H1 (cell line): ENCODE measurements at regions not wholly inside any gene's neighbourhood (a gene's known extent, or its start where the extent isn't known, plus 50 kb on each side); places are given as distances from the start of the nearest gene placed in this dataset.

ENCODE experiments used
- CTCF ChIA-PET: fragments of 300-600 bp; sonication (Branson Sonifier 250); formaldehyde crosslinking; loops from one replicate; lab custom pipeline; 2021; ENCODE audit not compliant: partially characterized antibody; lab: Charles Lee
- POLR2A ChIA-PET: fragments of 300-600 bp; sonication (Branson Sonifier 250); formaldehyde crosslinking; loops from one replicate; lab custom pipeline; 2021; ENCODE audit warnings: inconsistent platforms; ENCODE audit not compliant: partially characterized antibody; lab: Charles Lee
- DNase-seq, 2 experiments: peaks; one replicate each; pipeline versions ENCODE4 v3.0.0 to v3.0.0-alpha.2; 2010 to 2022; ENCODE audit warnings: low spot score in 2 of 2, low read depth in 1 of 2, mixed read lengths in 1 of 2
- FAIRE-seq: peaks from 2 replicates; lab custom pipeline; 2011; peaks lifted over from hg19 to GRCh38; lab: Jason Lieb, UNC
- H2AFZ ChIP-seq: 2 replicates; pipeline ENCODE4 v1.8.1; 2012; ENCODE audit warnings: low read length, inconsistent platforms
- H2AK5ac ChIP-seq: 2 replicates; pipeline ENCODE4 v1.6.1; 2013; ENCODE audit warnings: low read depth, low read length
- H2BK120ac ChIP-seq: replicated peaks from 2 replicates; pipeline ENCODE3; 2013; ENCODE audit warnings: low read depth, low read length, inconsistent platforms
- H2BK12ac ChIP-seq: 2 replicates; pipeline ENCODE4 v1.6.1; 2013; ENCODE audit warnings: low read depth, low read length
- H2BK15ac ChIP-seq: 2 replicates; pipeline ENCODE4 v1.6.1; 2013; ENCODE audit warnings: low read length
- H2BK20ac ChIP-seq: 2 replicates; pipeline ENCODE4 v1.6.1; 2013; ENCODE audit warnings: low read length
- H2BK5ac ChIP-seq: 2 replicates; pipeline ENCODE4 v1.6.1; 2013; ENCODE audit warnings: low read depth, low read length
- H3K14ac ChIP-seq: 2 replicates; pipeline ENCODE4 v1.6.1; 2013; ENCODE audit warnings: inconsistent platforms; ENCODE audit not compliant: insufficient read length
- H3K18ac ChIP-seq: 2 replicates; pipeline ENCODE4 v1.6.1; 2013; ENCODE audit warnings: low read length; ENCODE audit errors: extremely low read depth
- H3K23ac ChIP-seq: 2 replicates; pipeline ENCODE4 v1.6.1; 2013; ENCODE audit warnings: inconsistent platforms; ENCODE audit not compliant: insufficient read length
- H3K23me2 ChIP-seq: 2 replicates; pipeline ENCODE4 v1.6.1; 2013; ENCODE audit warnings: low read depth, low read length
- H3K27ac ChIP-seq: 2 replicates; pipeline ENCODE4 v1.6.1; 2011; ENCODE audit warnings: low read depth, low read length, inconsistent platforms
- H3K27me3 ChIP-seq, 4 experiments: replicated peaks in 1 of 4; 1 replicate in 1 of 4; 2 replicates in 3 of 4; pipeline versions ENCODE4 v1.6.1 to v1.8.1; 2011 to 2013; ENCODE audit warnings: low read length in 3 of 4, mild to moderate bottlenecking in 3 of 4, inconsistent platforms in 2 of 4, mixed read lengths in 2 of 4, moderate library complexity in 1 of 4; ENCODE audit not compliant: control insufficient read depth in 3 of 4, insufficient read depth in 3 of 4; ENCODE audit errors: extremely low read depth in 1 of 4
- H3K36me3 ChIP-seq, 4 experiments: 2 replicates each; pipeline versions ENCODE4 v1.6.1 to v1.8.1; 2011 to 2013; ENCODE audit warnings: mild to moderate bottlenecking in 4 of 4, low read length in 3 of 4, moderate library complexity in 2 of 4, control low read depth in 1 of 4, inconsistent platforms in 1 of 4; ENCODE audit not compliant: insufficient read depth in 4 of 4, control insufficient read depth in 2 of 4
- H3K4ac ChIP-seq: replicated peaks from 2 replicates; pipeline ENCODE3; 2013; ENCODE audit warnings: low read length, low read depth, mixed read lengths, inconsistent platforms; ENCODE audit not compliant: insufficient read length
- H3K4me1 ChIP-seq, 4 experiments: replicated peaks in 1 of 4; 1 replicate in 1 of 4; 2 replicates in 3 of 4; pipeline versions ENCODE4 v1.6.1 to v1.8.1; 2011 to 2013; ENCODE audit warnings: low read length in 3 of 4, inconsistent platforms in 2 of 4, mixed read lengths in 1 of 4; ENCODE audit not compliant: insufficient read depth in 4 of 4, control insufficient read depth in 3 of 4
- H3K4me2 ChIP-seq, 2 experiments: 2 replicates each; pipeline versions ENCODE4 v1.6.1 to v1.8.1; 2011 to 2013; ENCODE audit warnings: low read depth in 2 of 2, low read length in 2 of 2, control low read depth in 1 of 2, inconsistent platforms in 1 of 2, mild to moderate bottlenecking in 1 of 2; ENCODE audit not compliant: insufficient read depth in 1 of 2
- H3K4me3 ChIP-seq, 4 experiments: fragments of 200-600, 300-600 bp in 1 of 4; sonication (generic), shearing (Covaris generic), sonication (Bioruptor Twin) in 1 of 4; 2 replicates each; pipeline versions ENCODE4 v1.5.1 to v1.8.1; 2011 to 2016; ENCODE audit warnings: low read length in 4 of 4, low read depth in 3 of 4, control low read depth in 2 of 4, inconsistent platforms in 2 of 4, mild to moderate bottlenecking in 2 of 4, mixed read lengths in 1 of 4, moderate library complexity in 1 of 4; ENCODE audit not compliant: insufficient read depth in 2 of 4; ENCODE audit errors: extremely low read depth in 1 of 4
- H3K56ac ChIP-seq: replicated peaks from 2 replicates; pipeline ENCODE3; 2013; ENCODE audit warnings: low read depth, mild to moderate bottlenecking, mixed read lengths, low read length, inconsistent platforms; ENCODE audit not compliant: insufficient read length
- H3K79me1 ChIP-seq: 2 replicates; pipeline ENCODE4 v1.6.1; 2013; ENCODE audit warnings: low read depth, low read length, control low read depth
- H3K79me2 ChIP-seq, 2 experiments: 2 replicates each; pipeline versions ENCODE4 v1.6.1 to v1.8.1; 2012 to 2013; ENCODE audit warnings: low read length in 2 of 2, mild to moderate bottlenecking in 2 of 2, inconsistent platforms in 1 of 2; ENCODE audit not compliant: insufficient read depth in 2 of 2, control insufficient read depth in 1 of 2
- H3K9ac ChIP-seq, 4 experiments: replicated peaks in 1 of 4; 1 replicate in 1 of 4; 2 replicates in 3 of 4; pipeline versions ENCODE4 v1.6.1 to v1.8.1; 2011 to 2013; ENCODE audit warnings: low read depth in 3 of 4, low read length in 3 of 4, control low read depth in 2 of 4, mild to moderate bottlenecking in 2 of 4, moderate library complexity in 2 of 4, inconsistent platforms in 1 of 4; ENCODE audit errors: extremely low read depth in 1 of 4
- H3K9me3 ChIP-seq, 2 experiments: 2 replicates each; pipeline versions ENCODE4 v1.6.1 to v1.8.1; 2012 to 2013; ENCODE audit warnings: mild to moderate bottlenecking in 2 of 2, moderate library complexity in 2 of 2, control low read depth in 1 of 2, inconsistent platforms in 1 of 2, low read depth in 1 of 2, low read length in 1 of 2, mixed read lengths in 1 of 2; ENCODE audit not compliant: insufficient read depth in 2 of 2
- H4K20me1 ChIP-seq, 2 experiments: replicated peaks in 1 of 2; 2 replicates each; pipeline versions ENCODE3 to v1.8.1; 2011 to 2013; ENCODE audit warnings: inconsistent platforms in 2 of 2, low read length in 2 of 2, mild to moderate bottlenecking in 1 of 2; ENCODE audit not compliant: insufficient read depth in 2 of 2, control insufficient read depth in 1 of 2
- H4K5ac ChIP-seq: 2 replicates; pipeline ENCODE4 v1.6.1; 2013; ENCODE audit warnings: low read length, low read depth, mixed read lengths, inconsistent platforms; ENCODE audit not compliant: insufficient read length
- H4K8ac ChIP-seq: 2 replicates; pipeline ENCODE4 v1.8.0; 2013; ENCODE audit warnings: mild to moderate bottlenecking, moderate library complexity, low read length, inconsistent platforms; ENCODE audit not compliant: insufficient read depth; ENCODE audit errors: extremely low read depth
- H4K91ac ChIP-seq: replicated peaks from 2 replicates; pipeline ENCODE3; 2013; ENCODE audit warnings: low read length, mixed read lengths, inconsistent platforms; ENCODE audit not compliant: insufficient read length
- ATF3 ChIP-seq: IDR thresholded peaks from 2 replicates; pipeline ENCODE4 v1.6.1; 2011; ENCODE audit warnings: low read depth, mild to moderate bottlenecking, low read length; ENCODE audit not compliant: insufficient read depth
- CBX5 ChIP-seq: fragments of 300-800, 300-1000 bp; sonication (generic); IDR thresholded peaks from 2 replicates; pipeline ENCODE4 v1.7.1; 2016; ENCODE audit warnings: antibody characterized with exemption, low read length, low read depth
- E2F6 ChIP-seq: IDR thresholded peaks from 2 replicates; pipeline ENCODE4 v1.6.1; 2012; ENCODE audit warnings: inconsistent platforms
- EP300 ChIP-seq, 2 experiments: IDR thresholded peaks; 1 replicate in 1 of 2; 2 replicates in 1 of 2; pipeline ENCODE4 v1.6.1; 2011 to 2012; ENCODE audit warnings: low read depth in 2 of 2, low read length in 2 of 2, mild to moderate bottlenecking in 2 of 2, borderline replicate concordance in 1 of 2, inconsistent platforms in 1 of 2, moderate library complexity in 1 of 2
- NRF1 ChIP-seq: IDR thresholded peaks from 2 replicates; pipeline ENCODE4 v1.6.1; 2011; ENCODE audit warnings: mild to moderate bottlenecking, low read depth, low read length, improper control_type of control experiment
- PHF8 ChIP-seq: fragments of 200-600 bp; sonication (generic); conservative IDR thresholded peaks from 2 replicates; pipeline ENCODE4 v1.7.1; 2012; ENCODE audit warnings: low read depth, mild to moderate bottlenecking, inconsistent platforms, low read length, moderate library complexity
- POLR2A ChIP-seq, 2 experiments: IDR thresholded peaks; 1 replicate in 1 of 2; 2 replicates in 1 of 2; pipeline ENCODE4 v1.6.1; 2011; ENCODE audit warnings: low read depth in 2 of 2, low read length in 2 of 2, mild to moderate bottlenecking in 2 of 2; ENCODE audit errors: control extremely low read depth in 1 of 2
- RAD21 ChIP-seq, 2 experiments: IDR thresholded peaks in 1 of 2; conservative IDR thresholded peaks in 1 of 2; 2 replicates each; pipeline ENCODE4 v1.6.1; 2011; ENCODE audit warnings: low read depth in 2 of 2, low read length in 2 of 2, improper control_type of control experiment in 1 of 2, inconsistent platforms in 1 of 2, mild to moderate bottlenecking in 1 of 2, moderate library complexity in 1 of 2
- SIRT6 ChIP-seq: IDR thresholded peaks from one replicate; pipeline ENCODE4 v1.7.1; 2012; ENCODE audit warnings: low read length, inconsistent platforms
- SP1 ChIP-seq: IDR thresholded peaks from 2 replicates; pipeline ENCODE4 v1.6.1; 2011; ENCODE audit warnings: low read depth, low read length
- SP2 ChIP-seq: IDR thresholded peaks from 2 replicates; pipeline ENCODE4 v1.6.1; 2012; ENCODE audit warnings: mild to moderate bottlenecking, low read length, inconsistent platforms
- TAF1 ChIP-seq: IDR thresholded peaks from 2 replicates; pipeline ENCODE4 v1.6.1; 2011; ENCODE audit warnings: mild to moderate bottlenecking, low read depth, low read length
- USF2 ChIP-seq: IDR thresholded peaks from 2 replicates; pipeline ENCODE4 v1.6.1; 2011; ENCODE audit warnings: low read length, improper control_type of control experiment
- WGBS, 2 experiments: shearing (Covaris generic) in 1 of 2; methylation state at CpG; one replicate each; pipeline versions ENCODE4 v1.1.6 to v1.1.7; 2013 to 2015; ENCODE audit warnings: low lambda C conversion rate in 2 of 2, mixed read lengths in 2 of 2, inconsistent platforms in 1 of 2, low coverage in 1 of 2, missing lambda C conversion rate in 1 of 2; ENCODE audit not compliant: insufficient replicate concordance in 2 of 2, insufficient coverage in 1 of 2, insufficient read length in 1 of 2; ENCODE audit errors: extremely low coverage in 1 of 2, missing lambda C conversion rate in 1 of 2; 5-methylcytosine and 5-hydroxymethylcytosine counted together

- Histone ChIP-seq H3K9me3 (peaks cover 0 to 3% of the 10 kb centered on the region in 2 experiments; a peak in 1 of 4 replicates), H3K4ac (no peak overlapping the region), H3K4me3 (no peak overlapping the region), H3K56ac (no peak overlapping the region), H2AK5ac (no peak overlapping the region), H3K79me2 (no peaks in the 10 kb centered on the region), H3K27me3 (no peaks in the 10 kb centered on the region), H2BK5ac (no peak overlapping the region), H2BK120ac (no peak overlapping the region), H4K8ac (no peak overlapping the region), H3K23me2 (no peaks in the 10 kb centered on the region), H3K14ac (no peak overlapping the region), H2AFZ (no peak overlapping the region), H3K9ac (no peak overlapping the region), H2BK12ac (no peak overlapping the region), H3K79me1 (no peaks in the 10 kb centered on the region), H3K18ac (no peak overlapping the region), H4K20me1 (no peaks in the 10 kb centered on the region), H4K5ac (no peak overlapping the region), H2BK20ac (no peak overlapping the region), H3K27ac (no peak overlapping the region), H3K23ac (no peak overlapping the region), H3K4me1 (no peaks in the 10 kb centered on the region), H2BK15ac (no peak overlapping the region), H3K36me3 (no peaks in the 10 kb centered on the region), H4K91ac (no peak overlapping the region), H3K4me2 (no peak overlapping the region)
- no peak for FAIRE-seq
- 83% methylated on average over 2 of the region's 2 CpGs; no CpG with 5 or more reads in 1 of the 2 experiments for WGBS, 2 experiments
- POLR2A ChIA-PET: no interaction called here
- no peak for DNase-seq
- CTCF ChIA-PET: interaction anchor here (0.6 kb wide), 2 partner anchors 10 to 143 kb away, joined by 3 read pairs; no protein-coding TSS in a partner anchor
- TF ChIP-seq CBX5 (no peak), SIRT6 (no peak), USF2 (no peak), RAD21 (IDR thresholded peaks at IDR 0.05 in 1 of 2, conservative IDR thresholded peaks at IDR 0.05 in 1 of 2; ENCODE audit: low read depth in 2 of 2, low read length in 2 of 2) (no peak), SP2 (no peak), EP300 (IDR thresholded peaks at IDR 0.05; ENCODE audit: borderline replicate concordance in 1 of 2, low read depth in 2 of 2, low read length in 2 of 2) (no peak), PHF8 (no peak), TAF1 (no peak), NRF1 (no peak), SP1 (no peak), ATF3 (no peak), E2F6 (no peak), POLR2A (IDR thresholded peaks at IDR 0.05; ENCODE audit: control extremely low read depth in 1 of 2, low read depth in 2 of 2, low read length in 2 of 2) (no peak)
Measured at GRCh38 chr5:114153392-114153791, 208.5 kb upstream of the KCNN2 start.
